H1 (cell line): ENCODE measurements at regions not wholly inside any gene's neighbourhood (a gene's known extent, or its start where the extent isn't known, plus 50 kb on each side); places are given as distances from the start of the nearest gene placed in this dataset.

Experiments
- CTCF ChIA-PET: fragments of 300-600 bp; sonication (Branson Sonifier 250); formaldehyde crosslinking; loops from one replicate; lab custom pipeline; 2021; ENCODE audit not compliant: partially characterized antibody; lab: Charles Lee
- POLR2A ChIA-PET: fragments of 300-600 bp; sonication (Branson Sonifier 250); formaldehyde crosslinking; loops from one replicate; lab custom pipeline; 2021; ENCODE audit warnings: inconsistent platforms; ENCODE audit not compliant: partially characterized antibody; lab: Charles Lee
- DNase-seq, 2 experiments: peaks; one replicate each; pipeline versions ENCODE4 v3.0.0 to v3.0.0-alpha.2; 2010 to 2022; ENCODE audit warnings: low spot score in 2 of 2, low read depth in 1 of 2, mixed read lengths in 1 of 2
- FAIRE-seq: peaks from 2 replicates; lab custom pipeline; 2011; peaks lifted over from hg19 to GRCh38; lab: Jason Lieb, UNC
- H2AFZ ChIP-seq: 2 replicates; pipeline ENCODE4 v1.8.1; 2012; ENCODE audit warnings: low read length, inconsistent platforms
- H2AK5ac ChIP-seq: 2 replicates; pipeline ENCODE4 v1.6.1; 2013; ENCODE audit warnings: low read depth, low read length
- H2BK120ac ChIP-seq: replicated peaks from 2 replicates; pipeline ENCODE3; 2013; ENCODE audit warnings: low read depth, low read length, inconsistent platforms
- H2BK12ac ChIP-seq: 2 replicates; pipeline ENCODE4 v1.6.1; 2013; ENCODE audit warnings: low read depth, low read length
- H2BK15ac ChIP-seq: 2 replicates; pipeline ENCODE4 v1.6.1; 2013; ENCODE audit warnings: low read length
- H2BK20ac ChIP-seq: 2 replicates; pipeline ENCODE4 v1.6.1; 2013; ENCODE audit warnings: low read length
- H2BK5ac ChIP-seq: 2 replicates; pipeline ENCODE4 v1.6.1; 2013; ENCODE audit warnings: low read depth, low read length
- H3K14ac ChIP-seq: 2 replicates; pipeline ENCODE4 v1.6.1; 2013; ENCODE audit warnings: inconsistent platforms; ENCODE audit not compliant: insufficient read length
- H3K18ac ChIP-seq: 2 replicates; pipeline ENCODE4 v1.6.1; 2013; ENCODE audit warnings: low read length; ENCODE audit errors: extremely low read depth
- H3K23ac ChIP-seq: 2 replicates; pipeline ENCODE4 v1.6.1; 2013; ENCODE audit warnings: inconsistent platforms; ENCODE audit not compliant: insufficient read length
- H3K23me2 ChIP-seq: 2 replicates; pipeline ENCODE4 v1.6.1; 2013; ENCODE audit warnings: low read depth, low read length
- H3K27ac ChIP-seq: 2 replicates; pipeline ENCODE4 v1.6.1; 2011; ENCODE audit warnings: low read depth, low read length, inconsistent platforms
- H3K27me3 ChIP-seq, 4 experiments: replicated peaks in 1 of 4; 1 replicate in 1 of 4; 2 replicates in 3 of 4; pipeline versions ENCODE4 v1.6.1 to v1.8.1; 2011 to 2013; ENCODE audit warnings: low read length in 3 of 4, mild to moderate bottlenecking in 3 of 4, inconsistent platforms in 2 of 4, mixed read lengths in 2 of 4, moderate library complexity in 1 of 4; ENCODE audit not compliant: control insufficient read depth in 3 of 4, insufficient read depth in 3 of 4; ENCODE audit errors: extremely low read depth in 1 of 4
- H3K36me3 ChIP-seq, 4 experiments: 2 replicates each; pipeline versions ENCODE4 v1.6.1 to v1.8.1; 2011 to 2013; ENCODE audit warnings: mild to moderate bottlenecking in 4 of 4, low read length in 3 of 4, moderate library complexity in 2 of 4, control low read depth in 1 of 4, inconsistent platforms in 1 of 4; ENCODE audit not compliant: insufficient read depth in 4 of 4, control insufficient read depth in 2 of 4
- H3K4ac ChIP-seq: replicated peaks from 2 replicates; pipeline ENCODE3; 2013; ENCODE audit warnings: low read length, low read depth, mixed read lengths, inconsistent platforms; ENCODE audit not compliant: insufficient read length
- H3K4me1 ChIP-seq, 4 experiments: replicated peaks in 1 of 4; 1 replicate in 1 of 4; 2 replicates in 3 of 4; pipeline versions ENCODE4 v1.6.1 to v1.8.1; 2011 to 2013; ENCODE audit warnings: low read length in 3 of 4, inconsistent platforms in 2 of 4, mixed read lengths in 1 of 4; ENCODE audit not compliant: insufficient read depth in 4 of 4, control insufficient read depth in 3 of 4
- H3K4me2 ChIP-seq, 2 experiments: 2 replicates each; pipeline versions ENCODE4 v1.6.1 to v1.8.1; 2011 to 2013; ENCODE audit warnings: low read depth in 2 of 2, low read length in 2 of 2, control low read depth in 1 of 2, inconsistent platforms in 1 of 2, mild to moderate bottlenecking in 1 of 2; ENCODE audit not compliant: insufficient read depth in 1 of 2
- H3K4me3 ChIP-seq, 4 experiments: fragments of 200-600, 300-600 bp in 1 of 4; sonication (generic), shearing (Covaris generic), sonication (Bioruptor Twin) in 1 of 4; 2 replicates each; pipeline versions ENCODE4 v1.5.1 to v1.8.1; 2011 to 2016; ENCODE audit warnings: low read length in 4 of 4, low read depth in 3 of 4, control low read depth in 2 of 4, inconsistent platforms in 2 of 4, mild to moderate bottlenecking in 2 of 4, mixed read lengths in 1 of 4, moderate library complexity in 1 of 4; ENCODE audit not compliant: insufficient read depth in 2 of 4; ENCODE audit errors: extremely low read depth in 1 of 4
- H3K56ac ChIP-seq: replicated peaks from 2 replicates; pipeline ENCODE3; 2013; ENCODE audit warnings: low read depth, mild to moderate bottlenecking, mixed read lengths, low read length, inconsistent platforms; ENCODE audit not compliant: insufficient read length
- H3K79me1 ChIP-seq: 2 replicates; pipeline ENCODE4 v1.6.1; 2013; ENCODE audit warnings: low read depth, low read length, control low read depth
- H3K79me2 ChIP-seq, 2 experiments: 2 replicates each; pipeline versions ENCODE4 v1.6.1 to v1.8.1; 2012 to 2013; ENCODE audit warnings: low read length in 2 of 2, mild to moderate bottlenecking in 2 of 2, inconsistent platforms in 1 of 2; ENCODE audit not compliant: insufficient read depth in 2 of 2, control insufficient read depth in 1 of 2
- H3K9ac ChIP-seq, 4 experiments: replicated peaks in 1 of 4; 1 replicate in 1 of 4; 2 replicates in 3 of 4; pipeline versions ENCODE4 v1.6.1 to v1.8.1; 2011 to 2013; ENCODE audit warnings: low read depth in 3 of 4, low read length in 3 of 4, control low read depth in 2 of 4, mild to moderate bottlenecking in 2 of 4, moderate library complexity in 2 of 4, inconsistent platforms in 1 of 4; ENCODE audit errors: extremely low read depth in 1 of 4
- H3K9me3 ChIP-seq, 2 experiments: 2 replicates each; pipeline versions ENCODE4 v1.6.1 to v1.8.1; 2012 to 2013; ENCODE audit warnings: mild to moderate bottlenecking in 2 of 2, moderate library complexity in 2 of 2, control low read depth in 1 of 2, inconsistent platforms in 1 of 2, low read depth in 1 of 2, low read length in 1 of 2, mixed read lengths in 1 of 2; ENCODE audit not compliant: insufficient read depth in 2 of 2
- H4K20me1 ChIP-seq, 2 experiments: replicated peaks in 1 of 2; 2 replicates each; pipeline versions ENCODE3 to v1.8.1; 2011 to 2013; ENCODE audit warnings: inconsistent platforms in 2 of 2, low read length in 2 of 2, mild to moderate bottlenecking in 1 of 2; ENCODE audit not compliant: insufficient read depth in 2 of 2, control insufficient read depth in 1 of 2
- H4K5ac ChIP-seq: 2 replicates; pipeline ENCODE4 v1.6.1; 2013; ENCODE audit warnings: low read length, low read depth, mixed read lengths, inconsistent platforms; ENCODE audit not compliant: insufficient read length
- H4K8ac ChIP-seq: 2 replicates; pipeline ENCODE4 v1.8.0; 2013; ENCODE audit warnings: mild to moderate bottlenecking, moderate library complexity, low read length, inconsistent platforms; ENCODE audit not compliant: insufficient read depth; ENCODE audit errors: extremely low read depth
- H4K91ac ChIP-seq: replicated peaks from 2 replicates; pipeline ENCODE3; 2013; ENCODE audit warnings: low read length, mixed read lengths, inconsistent platforms; ENCODE audit not compliant: insufficient read length
- CHD1 ChIP-seq: IDR thresholded peaks from 2 replicates; pipeline ENCODE4 v1.6.1; 2012; ENCODE audit warnings: low read depth, low read length, improper control_type of control experiment
- MAX ChIP-seq: IDR thresholded peaks from 2 replicates; pipeline ENCODE4 v1.6.1; 2012; ENCODE audit warnings: inconsistent platforms
- RNF2 ChIP-seq: fragments of 200-900, 300-1000 bp; sonication (generic); IDR thresholded peaks from 2 replicates; pipeline ENCODE4 v1.7.1; 2016; ENCODE audit warnings: borderline replicate concordance, low read depth, mild to moderate bottlenecking, antibody characterized with exemption, low read length; ENCODE audit not compliant: poor library complexity, severe bottlenecking; ENCODE audit errors: missing control alignments
- YY1 ChIP-seq: IDR thresholded peaks from 2 replicates; pipeline ENCODE4 v1.6.1; 2011; ENCODE audit warnings: low read depth, mild to moderate bottlenecking, low read length
- WGBS, 2 experiments: shearing (Covaris generic) in 1 of 2; methylation state at CpG; one replicate each; pipeline versions ENCODE4 v1.1.6 to v1.1.7; 2013 to 2015; ENCODE audit warnings: low lambda C conversion rate in 2 of 2, mixed read lengths in 2 of 2, inconsistent platforms in 1 of 2, low coverage in 1 of 2, missing lambda C conversion rate in 1 of 2; ENCODE audit not compliant: insufficient replicate concordance in 2 of 2, insufficient coverage in 1 of 2, insufficient read length in 1 of 2; ENCODE audit errors: extremely low coverage in 1 of 2, missing lambda C conversion rate in 1 of 2; 5-methylcytosine and 5-hydroxymethylcytosine counted together
- TF ChIP-seq, protein P1 (sequence below): IDR thresholded peaks from 2 replicates; pipeline ENCODE4 v1.6.1; 2011; ENCODE audit warnings: low read depth, mild to moderate bottlenecking, low read length; ENCODE audit not compliant: insufficient read depth

DNA sequence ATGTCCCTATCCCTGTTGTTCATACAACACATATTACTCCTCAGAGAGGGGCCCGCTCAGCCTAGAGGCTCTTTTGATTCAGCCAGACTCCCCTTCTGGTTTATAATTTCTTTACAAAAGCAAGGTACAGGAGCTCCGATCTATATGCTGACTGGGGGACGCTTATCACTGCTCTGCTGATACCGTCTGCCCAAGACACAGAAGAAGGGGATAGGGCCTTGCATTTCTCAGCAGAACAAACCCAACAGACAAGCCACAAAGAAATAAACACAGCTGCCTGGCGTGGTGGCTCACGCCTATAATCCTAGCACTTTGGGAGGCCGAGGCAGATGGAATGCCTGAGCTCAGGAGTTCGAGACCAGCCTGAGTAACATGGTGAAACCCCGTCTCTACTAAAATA, 109.9 kb upstream of the AKIP1 start:
- H3K18ac ChIP-seq, result no peak overlapping the region
- no peak overlapping the region for H2BK20ac ChIP-seq
- H3K9ac ChIP-seq, result no peak overlapping the region
- H3K79me2 ChIP-seq, result no peaks in the 10 kb centered on the region; a peak in 1 of 4 replicates
- H3K14ac ChIP-seq, result no peak overlapping the region
- H3K36me3 ChIP-seq, result no peaks in the 10 kb centered on the region
- H2BK15ac ChIP-seq, result no peak overlapping the region
- no peak overlapping the region for H2BK5ac ChIP-seq
- no peaks in the 10 kb centered on the region for H3K9me3 ChIP-seq
- no peak overlapping the region for H2AFZ ChIP-seq
- H3K4me3 ChIP-seq, result no peak overlapping the region
- H3K27me3 ChIP-seq, result no peaks in the 10 kb centered on the region
- H4K5ac ChIP-seq, result no peak overlapping the region
- no peak overlapping the region for H3K27ac ChIP-seq
- H3K56ac ChIP-seq, result no peak overlapping the region
- no peak overlapping the region for H3K23ac ChIP-seq
- H4K91ac ChIP-seq, result no peak overlapping the region
- 85% methylated on average over 9 of the region's 9 CpGs; no CpG with 5 or more reads in 1 of the 2 experiments for WGBS, 2 experiments
- H3K4ac ChIP-seq, result no peak overlapping the region
- H3K23me2 ChIP-seq, result no peaks in the 10 kb centered on the region
- H4K20me1 ChIP-seq, result peaks cover 0 to 2% of the 10 kb centered on the region in 2 experiments
- ChIA-PET CTCF (interaction anchor here (0.5 to 2.4 kb wide), 7 partner anchors 8 to 193 kb away, joined by 3 to 9 read pairs (median 4); a partner anchor contains a TSS), POLR2A (interaction anchor here (1.6 kb wide), 2 partner anchors 9 to 113 kb away, joined by 4 read pairs; a partner anchor contains a TSS)
- H2BK12ac ChIP-seq, result no peak overlapping the region
- H3K4me1 ChIP-seq, result peaks cover 0 to 1% (median 0%) of the 10 kb centered on the region in 4 experiments; a peak in 1 of 7 replicates
- no peak for DNase-seq
- no peak overlapping the region for H2BK120ac ChIP-seq
- no peak for FAIRE-seq
- no peak overlapping the region for H3K4me2 ChIP-seq
- H3K79me1 ChIP-seq, result no peaks in the 10 kb centered on the region; the same call in 1 of the 2 replicates
- H2AK5ac ChIP-seq, result no peak overlapping the region
- H4K8ac ChIP-seq, result no peak overlapping the region
- no peak for TF ChIP-seq YY1
- TF ChIP-seq, protein P1, sequence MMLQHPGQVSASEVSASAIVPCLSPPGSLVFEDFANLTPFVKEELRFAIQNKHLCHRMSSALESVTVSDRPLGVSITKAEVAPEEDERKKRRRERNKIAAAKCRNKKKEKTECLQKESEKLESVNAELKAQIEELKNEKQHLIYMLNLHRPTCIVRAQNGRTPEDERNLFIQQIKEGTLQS, result no peak
- no peak for TF ChIP-seq MAX
- TF ChIP-seq RNF2, result no peak
- no peak for TF ChIP-seq CHD1
